ENCODE measurements at regions not wholly inside any gene's neighbourhood (a gene's known extent, or its start where the extent isn't known, plus 50 kb on each side); places are given as distances from the start of the nearest gene placed in this dataset.
"Not testable (repeated sequence)": the region's sequence is repeated elsewhere in the genome, so short reads cannot be mapped to it uniquely, and the experiment has no call there.

DNA sequence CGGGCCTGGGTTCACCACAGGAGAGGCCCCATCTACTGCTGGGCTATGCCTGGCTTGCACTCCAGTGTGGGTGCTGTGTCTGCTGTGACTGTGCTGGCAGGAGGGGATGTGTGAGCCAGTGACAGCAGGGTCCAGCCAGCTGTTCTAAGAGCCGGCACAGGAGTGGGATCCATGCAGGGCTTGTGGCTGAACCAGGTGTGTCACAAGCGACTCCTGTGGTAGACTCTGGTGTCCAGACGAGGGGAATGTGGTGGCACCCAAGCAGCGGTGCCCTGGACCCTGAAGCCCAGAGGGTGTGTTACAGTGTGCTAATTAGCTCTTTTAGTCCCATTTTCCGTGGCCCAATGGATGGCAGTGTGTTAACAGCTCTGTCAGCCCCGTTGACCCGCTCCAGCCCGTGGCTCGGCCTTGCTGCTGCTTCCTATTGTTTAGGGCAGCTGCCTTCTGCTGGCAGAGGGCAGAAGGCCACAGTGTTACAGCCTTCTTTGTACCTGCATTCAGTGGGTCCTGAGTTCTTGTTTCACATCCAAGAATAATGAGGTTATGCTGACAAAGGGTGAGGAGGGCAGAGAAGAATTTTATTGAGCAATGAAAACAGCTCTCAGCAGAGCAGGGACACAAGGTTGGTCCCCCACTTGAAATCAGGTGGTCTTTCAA is 78.5 kb upstream of the RNU6-1 start:
- DNase-seq: no peak

DNA sequence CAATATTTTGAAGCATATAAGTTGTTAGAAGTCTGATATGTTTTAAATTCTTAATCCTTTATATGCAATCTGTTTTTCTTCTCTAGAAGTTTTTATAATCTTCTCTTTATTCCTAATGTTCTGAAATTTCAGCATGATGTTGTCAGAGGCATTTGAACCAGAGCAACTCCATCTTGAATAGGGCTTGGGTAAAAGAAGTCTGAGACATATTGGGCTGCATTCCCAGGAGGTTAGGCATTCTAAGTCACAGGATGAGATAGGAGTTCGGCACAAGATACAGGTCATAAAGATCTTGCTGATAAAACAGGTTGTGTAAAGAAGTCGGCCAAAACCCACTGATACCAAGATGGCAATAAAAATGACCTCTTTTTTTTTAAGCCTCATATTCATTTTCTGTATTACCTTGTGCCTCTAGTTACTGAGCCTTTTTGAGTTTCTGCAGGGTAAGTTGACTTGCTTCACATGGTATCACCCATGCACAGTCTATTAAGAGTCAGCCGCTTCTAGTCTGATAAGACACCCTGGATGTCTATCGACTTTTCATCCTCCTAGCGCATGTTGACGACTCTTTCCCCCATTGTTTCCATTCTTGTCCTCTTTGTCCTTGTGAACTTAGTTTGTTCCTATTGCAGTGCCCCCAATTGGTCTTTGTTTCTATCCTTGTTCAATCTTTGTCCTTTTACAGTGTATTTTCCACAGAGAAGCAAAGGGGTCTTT is 80.8 kb upstream of the RNU6-1 start:
- DNase-seq: no peak

DNA sequence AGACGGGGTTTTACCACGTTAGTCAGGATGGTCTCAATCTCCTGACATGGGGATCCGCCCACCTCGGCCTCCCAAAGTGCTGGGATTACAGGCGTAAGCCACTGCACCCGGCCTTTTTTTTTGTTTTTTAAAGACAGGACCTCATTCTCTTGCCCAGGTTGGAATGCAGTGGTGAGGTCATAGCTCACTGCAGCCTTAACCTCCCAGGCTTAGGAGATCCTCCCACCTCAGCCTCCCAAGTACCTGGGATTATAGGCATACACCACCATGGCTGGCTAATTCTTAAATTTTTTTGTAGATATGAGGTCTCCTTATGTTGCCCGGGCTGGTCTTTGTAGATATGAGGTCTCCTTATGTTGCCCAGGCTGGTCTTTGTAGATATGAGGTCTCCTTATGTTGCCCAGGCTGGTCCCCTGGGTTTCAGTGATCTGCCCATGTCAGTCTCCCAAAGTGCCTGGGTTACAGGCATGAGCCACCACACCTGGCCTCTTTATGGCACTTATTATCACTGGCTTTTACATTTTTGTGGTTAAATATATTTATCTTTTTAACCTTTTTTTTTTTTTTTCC is 82.3 kb upstream of the RNU6-1 start:
- DNase-seq: no peak

DNA sequence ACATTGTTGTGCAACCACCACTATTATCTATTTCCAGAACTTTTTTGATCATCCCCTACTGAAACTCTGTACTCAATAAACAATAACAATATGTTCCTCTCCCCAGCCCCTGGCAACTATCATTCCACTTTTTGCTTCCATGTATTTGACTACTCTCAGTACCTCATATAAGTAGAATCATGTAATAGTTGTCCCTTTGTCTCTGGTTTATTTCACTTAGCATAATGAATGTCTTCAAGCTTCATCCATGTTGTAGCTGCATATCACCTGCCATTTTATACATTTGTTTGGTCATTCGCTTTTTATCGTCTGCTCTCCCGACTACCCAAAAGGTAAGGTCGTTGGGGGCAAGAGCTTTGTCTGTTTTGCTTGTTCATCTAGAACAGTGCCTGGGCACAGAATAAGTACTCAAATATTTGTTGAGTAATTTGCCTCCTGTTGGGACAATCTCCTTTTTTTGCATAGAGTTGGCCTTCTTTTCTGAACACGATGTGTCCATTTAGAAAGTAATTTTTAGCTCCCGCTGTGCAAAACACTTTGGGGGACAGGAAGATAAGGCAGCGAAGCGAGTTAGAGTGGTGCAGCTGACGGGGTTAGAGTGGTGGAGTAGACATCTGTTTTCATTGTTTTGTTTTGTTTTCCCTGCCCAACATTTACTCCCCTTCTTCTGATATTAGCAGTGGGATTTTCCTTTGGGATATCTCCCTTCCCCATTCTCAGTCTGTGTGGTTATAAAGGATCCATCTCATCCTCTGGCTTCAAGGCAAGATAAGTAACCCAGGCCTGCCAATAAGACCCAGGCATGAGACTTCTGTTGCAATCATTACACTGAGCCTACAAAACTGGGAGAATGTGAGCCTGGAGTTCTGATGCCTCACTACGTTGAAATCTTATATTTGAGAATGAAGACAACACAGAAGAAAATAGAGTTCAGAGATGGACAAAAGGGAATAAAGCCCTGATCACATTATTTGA is 83.4 kb upstream of the RNU6-1 start:
- no peak for DNase-seq

DNA sequence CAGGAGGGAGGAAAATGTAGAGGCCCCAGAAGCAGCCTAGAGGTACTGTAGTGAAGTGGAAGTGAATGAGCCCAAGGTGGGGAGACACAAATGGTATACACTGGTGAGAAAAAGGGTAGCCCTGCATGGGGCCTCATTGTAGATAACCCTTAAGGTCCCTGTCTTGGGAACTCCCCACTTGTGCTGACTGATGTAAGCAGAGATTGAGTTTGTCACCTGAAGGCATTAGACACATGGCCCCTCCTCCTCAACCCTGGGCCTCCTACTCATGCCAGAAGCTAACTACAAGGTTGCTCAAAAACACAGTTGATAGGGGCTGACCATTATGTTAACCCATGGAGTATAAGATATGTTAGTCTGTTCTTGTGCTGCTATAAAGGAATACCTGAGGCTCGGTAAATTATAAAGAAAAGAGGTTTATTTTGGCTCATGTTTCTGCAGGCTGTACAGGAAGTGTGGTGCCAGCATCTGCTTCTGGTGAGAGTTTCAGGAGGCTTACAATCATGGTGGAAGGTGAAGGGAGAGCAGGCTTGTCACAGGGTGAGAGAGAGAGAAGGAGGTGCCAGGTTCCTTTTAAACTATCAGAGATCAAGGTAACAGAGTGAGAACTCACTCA is 84.6 kb upstream of the RNU6-1 start:
- DNase-seq: no peak

DNA sequence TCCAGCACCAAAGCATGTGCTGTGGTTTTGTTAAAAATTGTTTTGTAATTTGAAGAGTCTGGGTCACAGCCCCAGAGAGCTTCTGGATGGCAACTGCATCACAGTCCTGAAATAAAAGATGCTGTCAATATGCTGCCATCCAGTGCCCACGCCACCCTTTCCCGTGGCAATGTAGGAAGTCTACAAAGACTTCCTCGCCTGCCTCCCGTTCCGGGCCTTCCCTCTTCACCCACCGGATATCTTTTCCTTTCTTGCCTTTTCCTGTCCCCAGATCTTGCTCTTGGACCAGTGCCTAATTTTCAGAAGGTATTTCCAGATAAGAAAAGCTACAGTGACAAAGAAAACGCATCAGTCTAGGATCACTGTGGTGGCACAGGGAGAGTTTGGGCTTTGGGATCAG is 85.3 kb upstream of the RNU6-1 start:
- DNase-seq: no peak

DNA sequence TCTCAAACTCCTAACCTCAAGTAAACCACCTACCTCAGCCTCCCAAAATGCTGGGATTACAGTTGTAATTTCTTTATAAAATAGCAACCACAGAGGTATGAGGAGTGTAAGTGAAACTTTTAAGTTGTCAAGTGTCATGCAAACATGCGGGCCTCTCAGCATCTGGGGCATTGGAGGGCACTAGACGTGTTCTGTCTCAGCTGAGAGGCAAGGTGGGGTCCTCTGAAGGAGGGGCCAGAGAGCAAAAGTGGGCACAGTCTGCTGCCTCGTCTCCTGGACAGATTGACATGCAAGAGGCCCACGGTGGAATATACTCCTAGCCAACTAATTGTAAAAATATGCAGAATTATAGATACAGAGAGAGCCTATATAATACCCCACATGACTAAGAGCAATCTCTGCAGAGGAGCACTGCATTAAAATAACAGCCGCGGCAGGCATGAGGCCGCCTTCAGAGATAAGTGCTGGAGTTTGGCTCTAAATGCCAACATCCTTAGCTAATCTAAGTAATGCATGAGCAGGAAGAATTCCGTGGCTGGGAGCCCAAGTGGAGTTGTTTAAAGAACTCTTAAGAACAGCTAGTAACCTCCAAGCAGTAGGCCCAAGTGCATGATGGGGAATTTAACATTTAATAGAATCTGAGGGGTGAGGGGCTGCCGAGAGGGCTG is 87.8 kb upstream of the RNU6-1 start:
- DNase-seq: peak in 1 of 51 donors; percentile 23

DNA sequence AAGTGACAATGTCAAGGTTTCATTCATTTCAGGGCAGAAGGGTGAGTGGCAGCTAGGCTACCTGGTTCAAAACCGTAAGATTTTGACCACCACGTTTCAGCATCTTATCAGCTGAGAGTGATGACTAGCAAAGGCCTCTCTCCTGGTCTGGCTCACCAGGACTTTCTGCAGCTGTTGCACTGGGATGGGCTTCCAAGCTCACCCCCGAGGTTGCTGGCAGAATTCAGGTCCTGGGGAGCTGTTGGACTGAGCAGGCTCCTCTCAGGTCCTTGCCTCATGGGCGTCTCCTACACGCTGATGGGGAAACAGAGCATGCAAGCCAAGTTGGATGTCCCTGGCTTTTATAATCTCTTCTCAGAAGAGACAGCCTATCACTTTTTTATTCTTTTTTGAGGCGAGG is 88.8 kb upstream of the RNU6-1 start:
- DNase-seq: no peak

DNA sequence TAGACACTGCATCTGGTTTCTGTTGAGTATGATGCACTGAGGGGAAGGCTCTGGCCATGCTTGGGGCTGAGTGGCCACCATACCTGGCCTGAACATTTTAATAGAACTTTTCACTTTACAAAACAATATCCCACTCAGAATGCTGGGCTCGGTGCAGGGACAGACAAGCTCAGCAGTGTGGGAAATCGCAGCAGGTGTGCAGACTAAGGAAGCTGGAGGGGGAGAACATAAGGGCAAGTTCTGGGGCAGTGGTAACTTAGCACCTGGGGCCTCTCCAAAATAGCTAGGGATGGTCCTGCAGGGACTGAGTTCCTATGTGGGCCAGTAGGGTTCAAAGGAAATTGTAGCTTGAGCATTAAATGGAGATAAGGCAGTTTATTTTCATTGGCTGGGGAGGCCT is 90.9 kb upstream of the RNU6-1 start:
- DNase-seq: no peak

DNA sequence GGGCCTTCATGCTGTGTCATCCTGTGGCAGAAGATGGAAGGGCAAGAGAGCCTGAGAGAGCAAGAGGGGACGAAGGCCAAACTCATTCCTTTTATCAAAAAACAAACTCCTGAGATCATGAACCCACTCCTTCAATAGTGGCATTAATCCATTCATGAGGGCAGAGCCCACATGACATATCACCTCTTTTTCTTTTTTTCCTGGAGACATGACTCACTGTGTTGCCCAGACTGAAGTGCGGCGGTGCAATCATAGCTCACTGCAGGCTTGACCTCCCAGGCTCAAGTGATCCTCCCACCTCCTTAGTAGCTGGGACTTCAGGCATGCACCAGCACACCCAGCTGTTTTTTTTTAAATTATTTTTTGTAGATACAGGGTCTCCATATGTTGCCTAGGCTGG is 92.0 kb upstream of the RNU6-1 start:
- no peak for DNase-seq

DNA sequence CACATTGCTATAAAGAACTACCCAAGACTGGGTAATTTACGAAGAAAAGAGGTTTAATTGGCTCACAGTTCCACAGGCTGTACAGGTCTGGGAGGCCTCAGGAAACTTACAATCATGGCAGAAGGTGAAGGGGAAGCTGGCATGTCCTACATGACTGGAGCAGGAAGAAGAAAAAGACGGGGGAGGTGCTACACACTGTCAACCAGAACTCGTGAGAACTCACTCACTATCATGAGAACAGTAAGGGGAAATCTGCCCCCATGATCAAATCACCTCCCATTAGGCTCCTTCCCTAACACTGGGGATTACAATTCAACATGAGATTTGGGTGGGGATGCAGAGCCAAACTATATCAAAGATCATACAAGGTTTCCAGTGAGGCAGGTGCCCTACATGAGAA is 94.3 kb upstream of the RNU6-1 start:
- not testable (repeated sequence) for DNase-seq

DNA sequence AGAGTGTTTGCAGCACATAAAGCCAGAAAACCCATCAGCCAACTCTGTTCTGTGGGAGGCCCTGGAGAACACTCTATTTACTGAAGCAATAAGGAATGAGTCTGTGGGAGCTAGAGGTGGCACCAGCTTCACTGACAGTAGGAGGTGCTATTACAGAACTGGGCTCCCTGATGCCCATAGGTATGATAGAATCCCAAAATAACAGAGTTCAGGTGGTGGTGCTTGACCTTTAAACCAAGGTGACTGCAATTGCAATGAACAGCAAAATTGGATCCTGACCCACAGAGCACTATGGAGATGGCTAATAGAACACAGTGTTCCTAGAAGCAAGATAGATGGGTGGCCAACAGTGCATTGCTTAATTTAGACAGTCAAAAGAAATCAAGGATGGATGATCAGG is 95.4 kb upstream of the RNU6-1 start:
- no peak for DNase-seq

DNA sequence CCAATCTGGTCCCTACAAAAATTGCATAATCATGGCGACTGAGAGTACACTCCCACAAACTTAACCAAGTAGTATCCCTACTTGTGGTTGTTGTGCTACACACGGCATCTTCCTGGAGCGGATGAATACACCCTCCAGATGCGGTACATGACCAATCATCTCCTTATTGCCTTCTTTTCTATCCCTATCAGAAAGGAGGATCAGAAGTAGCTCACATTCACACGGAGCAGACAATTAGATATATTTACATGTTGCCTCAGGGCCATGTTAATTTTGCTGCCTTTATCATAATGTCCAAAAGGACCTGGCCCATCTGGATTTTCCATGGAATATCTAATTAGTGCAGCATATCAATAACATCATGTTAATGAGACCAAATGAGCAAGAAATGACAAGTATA is 96.4 kb upstream of the RNU6-1 start:
- DNase-seq: no peak

DNA sequence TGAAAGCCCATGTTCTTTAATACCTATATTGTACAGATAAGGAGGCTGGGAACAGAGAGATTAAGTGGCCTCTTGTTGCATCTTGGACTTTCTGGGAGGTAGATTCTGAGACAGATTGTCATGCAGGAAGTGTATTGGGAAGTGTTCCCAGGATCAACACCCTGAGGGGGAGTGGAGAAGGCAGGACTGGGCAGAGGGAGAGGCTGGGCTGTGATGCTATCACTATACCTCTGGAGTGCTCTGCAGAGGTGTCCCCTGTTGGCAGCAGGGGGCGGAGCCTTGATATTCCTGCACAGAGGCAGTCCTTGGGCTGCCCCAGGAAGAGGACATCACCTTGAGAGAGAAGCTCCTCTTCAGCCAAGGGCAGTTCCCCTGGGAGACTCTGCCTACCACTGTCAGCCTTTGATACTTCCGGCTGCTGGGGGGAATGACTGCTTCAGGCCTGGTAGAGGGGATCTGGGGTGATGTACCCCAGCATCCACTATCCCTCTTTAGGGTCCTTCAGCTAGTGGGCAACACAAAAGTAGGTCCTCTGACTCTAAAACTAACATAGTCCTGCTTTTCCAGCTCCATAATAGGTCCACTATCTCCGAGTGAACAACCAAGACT is 97.4 kb upstream of the RNU6-1 start:
- DNase-seq: no peak

DNA sequence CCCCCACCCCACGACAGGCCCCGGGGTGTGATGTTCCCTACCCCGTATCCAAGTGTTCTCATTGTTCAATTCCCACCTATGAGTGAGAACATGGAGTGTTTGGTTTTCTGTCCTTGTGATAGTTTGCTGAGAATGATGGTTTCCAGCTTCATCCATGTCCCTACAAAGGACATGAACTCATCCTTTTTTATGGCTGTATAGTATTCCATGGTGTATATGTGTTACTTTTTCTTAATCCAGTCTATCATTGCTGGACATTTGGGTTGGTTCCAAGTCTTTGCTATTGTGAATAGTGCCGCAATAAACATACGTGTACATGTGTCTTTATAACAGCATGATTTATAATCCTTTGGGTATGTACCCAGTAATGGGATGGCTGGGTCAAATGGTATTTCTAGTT is 99.3 kb upstream of the RNU6-1 start:
- DNase-seq: not testable (repeated sequence)

DNA sequence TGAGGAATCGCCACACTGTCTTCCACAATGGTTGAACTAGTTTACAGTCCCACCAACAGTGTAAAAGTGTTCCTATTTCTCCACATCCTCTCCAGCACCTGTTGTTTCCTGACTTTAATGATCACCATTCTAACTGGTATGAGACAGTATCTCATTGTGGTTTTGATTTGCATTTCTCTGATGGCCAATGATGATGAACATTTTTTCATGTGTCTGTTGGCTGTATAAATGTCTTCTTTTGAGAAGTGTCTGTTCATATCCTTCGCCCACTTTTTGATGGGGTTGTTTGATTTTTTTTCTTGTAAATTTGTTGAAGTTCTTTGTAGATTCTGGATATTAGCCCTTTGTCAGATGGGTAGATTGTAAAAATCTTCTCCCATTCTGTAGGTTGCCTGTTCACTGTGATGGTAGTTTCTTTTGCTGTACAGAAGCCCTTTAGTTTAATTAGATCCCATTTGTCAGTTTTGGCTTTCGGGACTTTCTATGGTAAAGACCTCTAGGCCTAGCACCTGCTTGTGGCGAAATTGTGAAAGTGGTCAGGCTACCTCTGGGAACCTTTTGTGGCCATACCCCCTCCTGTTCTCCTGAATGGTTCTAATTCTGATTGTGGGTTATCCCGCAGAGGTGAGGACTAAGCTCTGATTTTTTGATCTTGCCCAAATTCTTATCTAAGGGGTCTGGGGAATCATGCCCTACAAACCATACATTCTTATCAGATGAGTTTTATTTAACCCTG is 99.9 kb upstream of the RNU6-1 start:
- DNase-seq: not testable (repeated sequence)

DNA sequence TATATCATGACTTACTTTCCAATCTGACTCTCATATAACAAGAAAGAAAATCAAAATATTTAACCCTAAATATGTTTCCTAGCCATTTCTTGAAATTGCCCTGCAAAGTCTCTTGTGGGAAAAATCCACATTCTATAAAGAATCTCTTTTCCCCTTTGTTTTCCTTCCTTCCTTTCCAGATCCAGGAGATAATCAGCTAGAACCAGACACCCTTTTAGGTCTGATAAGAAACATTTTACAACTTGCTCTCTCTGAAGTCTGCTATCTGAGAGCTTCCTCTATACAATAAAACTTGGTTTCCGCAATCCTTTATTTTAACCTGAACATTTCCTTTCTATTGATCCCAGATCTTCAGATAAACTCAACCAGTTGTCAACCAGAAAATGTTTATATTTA is 100.5 kb upstream of the RNU6-1 start:
- no peak for DNase-seq

DNA sequence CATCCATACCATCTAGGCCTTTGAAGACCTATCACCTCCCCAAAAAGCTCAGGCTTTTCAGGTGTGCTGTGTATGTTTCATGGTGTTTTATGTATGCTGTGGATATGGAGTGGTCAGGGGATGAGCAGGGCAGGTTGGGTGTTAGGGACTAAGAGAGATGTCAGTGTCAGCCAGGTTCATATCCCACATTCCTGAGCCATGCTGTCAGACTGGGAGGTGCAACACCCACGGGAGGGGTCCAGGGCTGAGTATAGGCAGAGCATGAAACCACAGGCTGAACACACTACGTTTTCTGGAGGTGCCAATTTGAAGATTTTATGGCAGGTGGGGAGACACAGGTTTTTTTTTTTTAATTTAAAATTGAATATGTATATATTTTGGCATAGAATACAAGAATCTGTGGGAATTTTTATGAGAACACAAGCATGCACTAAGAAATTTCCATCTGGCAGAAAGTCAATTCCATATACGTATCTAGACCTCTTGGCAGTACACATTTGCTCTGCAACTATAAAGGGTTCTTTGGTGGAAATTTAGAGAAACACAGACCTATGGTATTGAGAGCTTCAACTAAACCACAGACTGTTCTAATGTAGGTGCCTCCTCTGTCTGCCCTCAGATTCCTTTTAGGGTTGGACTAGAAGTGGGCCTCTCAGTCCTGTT is 101.9 kb upstream of the RNU6-1 start:
- no peak for DNase-seq

DNA sequence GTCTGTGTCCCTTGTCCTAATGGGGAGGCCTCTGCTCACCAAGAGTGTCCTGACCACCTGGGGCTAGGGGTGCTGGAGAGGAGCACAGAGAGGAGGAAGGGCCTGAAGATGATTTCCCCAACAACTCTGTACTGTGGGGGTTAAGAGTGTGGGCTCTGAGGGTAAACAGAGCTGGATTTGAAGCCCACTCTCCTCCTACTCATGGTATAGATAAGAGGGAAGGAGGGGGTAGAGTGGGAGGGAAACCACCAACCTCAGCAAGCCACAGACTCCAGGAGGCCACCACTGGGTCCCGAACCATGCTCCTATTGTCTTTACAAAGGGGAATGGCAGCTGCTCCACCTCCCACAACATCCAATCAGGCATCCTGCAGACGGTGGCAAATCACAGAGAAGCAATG is 103.6 kb upstream of the RNU6-1 start:
- DNase-seq: no peak

Measured in hypothalamus (tissue), 51 donors.